Liver (tissue), 3 donors: ENCODE measurements at regions not wholly inside any gene's neighbourhood (a gene's known extent, or its start where the extent isn't known, plus 50 kb on each side); places are given as distances from the start of the nearest gene placed in this dataset.

Source experiments
- HNF4A ChIP-seq, 2 donors: conservative IDR thresholded peaks; 2 replicates each; pipeline ENCODE4 v1.6.1; 2016; ENCODE audit warnings: antibody characterized with exemption in 2 of 2, mild to moderate bottlenecking in 2 of 2
- TAF1 ChIP-seq: conservative IDR thresholded peaks from 2 replicates; pipeline ENCODE4 v1.6.1; 2016; ENCODE audit warnings: antibody characterized with exemption, mild to moderate bottlenecking
- TF ChIP-seq, protein P1 (sequence below): fragments of 150-350 bp; IDR thresholded peaks from 2 replicates; pipeline ENCODE4 v1.5.1; 2017; ENCODE audit warnings: improper control_type of control experiment, low read depth, low read length; ENCODE audit not compliant: missing input control
- TF ChIP-seq, protein P2 (sequence below): IDR thresholded peaks from 2 replicates; pipeline ENCODE4 v1.6.1; 2016; ENCODE audit warnings: antibody characterized with exemption
- donor health status: healthy.
- donor health status: healthy.

DNA sequence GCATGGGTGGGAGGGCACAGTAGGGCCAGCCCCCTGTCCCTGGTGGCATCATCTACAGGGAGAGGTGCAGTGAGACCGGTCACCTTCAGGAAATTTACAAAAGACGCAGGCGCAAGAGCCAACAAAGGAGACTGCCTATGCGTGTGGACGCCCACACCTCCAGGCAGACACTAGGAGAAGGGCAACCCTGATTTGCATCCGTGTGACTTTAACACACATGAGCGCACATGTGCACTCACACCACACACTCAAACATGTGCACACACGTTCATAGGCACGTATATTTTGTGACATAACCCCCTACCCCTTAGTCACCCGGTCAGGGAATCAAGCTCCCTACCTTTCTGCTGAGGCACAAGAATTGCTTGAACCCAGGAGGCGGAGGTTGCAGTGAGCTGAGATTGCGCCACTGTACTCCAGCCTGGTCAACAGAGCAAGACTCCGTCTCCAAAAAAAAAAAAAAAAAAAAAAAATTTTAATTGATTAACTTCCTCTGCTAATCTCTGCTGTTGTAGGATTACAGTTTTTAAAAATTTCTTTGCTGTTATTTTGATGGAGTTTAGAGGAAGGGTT, 84.7 kb upstream of the SLC25A33 start:
- TF ChIP-seq, protein P1, sequence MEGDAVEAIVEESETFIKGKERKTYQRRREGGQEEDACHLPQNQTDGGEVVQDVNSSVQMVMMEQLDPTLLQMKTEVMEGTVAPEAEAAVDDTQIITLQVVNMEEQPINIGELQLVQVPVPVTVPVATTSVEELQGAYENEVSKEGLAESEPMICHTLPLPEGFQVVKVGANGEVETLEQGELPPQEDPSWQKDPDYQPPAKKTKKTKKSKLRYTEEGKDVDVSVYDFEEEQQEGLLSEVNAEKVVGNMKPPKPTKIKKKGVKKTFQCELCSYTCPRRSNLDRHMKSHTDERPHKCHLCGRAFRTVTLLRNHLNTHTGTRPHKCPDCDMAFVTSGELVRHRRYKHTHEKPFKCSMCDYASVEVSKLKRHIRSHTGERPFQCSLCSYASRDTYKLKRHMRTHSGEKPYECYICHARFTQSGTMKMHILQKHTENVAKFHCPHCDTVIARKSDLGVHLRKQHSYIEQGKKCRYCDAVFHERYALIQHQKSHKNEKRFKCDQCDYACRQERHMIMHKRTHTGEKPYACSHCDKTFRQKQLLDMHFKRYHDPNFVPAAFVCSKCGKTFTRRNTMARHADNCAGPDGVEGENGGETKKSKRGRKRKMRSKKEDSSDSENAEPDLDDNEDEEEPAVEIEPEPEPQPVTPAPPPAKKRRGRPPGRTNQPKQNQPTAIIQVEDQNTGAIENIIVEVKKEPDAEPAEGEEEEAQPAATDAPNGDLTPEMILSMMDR: no peak
- TF ChIP-seq, protein P2, sequence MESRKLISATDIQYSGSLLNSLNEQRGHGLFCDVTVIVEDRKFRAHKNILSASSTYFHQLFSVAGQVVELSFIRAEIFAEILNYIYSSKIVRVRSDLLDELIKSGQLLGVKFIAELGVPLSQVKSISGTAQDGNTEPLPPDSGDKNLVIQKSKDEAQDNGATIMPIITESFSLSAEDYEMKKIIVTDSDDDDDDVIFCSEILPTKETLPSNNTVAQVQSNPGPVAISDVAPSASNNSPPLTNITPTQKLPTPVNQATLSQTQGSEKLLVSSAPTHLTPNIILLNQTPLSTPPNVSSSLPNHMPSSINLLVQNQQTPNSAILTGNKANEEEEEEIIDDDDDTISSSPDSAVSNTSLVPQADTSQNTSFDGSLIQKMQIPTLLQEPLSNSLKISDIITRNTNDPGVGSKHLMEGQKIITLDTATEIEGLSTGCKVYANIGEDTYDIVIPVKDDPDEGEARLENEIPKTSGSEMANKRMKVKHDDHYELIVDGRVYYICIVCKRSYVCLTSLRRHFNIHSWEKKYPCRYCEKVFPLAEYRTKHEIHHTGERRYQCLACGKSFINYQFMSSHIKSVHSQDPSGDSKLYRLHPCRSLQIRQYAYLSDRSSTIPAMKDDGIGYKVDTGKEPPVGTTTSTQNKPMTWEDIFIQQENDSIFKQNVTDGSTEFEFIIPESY: no peak
- TF ChIP-seq TAF1 (no peak), HNF4A (conservative IDR thresholded peaks at IDR 0.05) (peak in 1 of 2 donors; percentile 33)
